Upper lobe of left lung (tissue), 4 donors: ENCODE measurements at regions not wholly inside any gene's neighbourhood (a gene's known extent, or its start where the extent isn't known, plus 50 kb on each side); places are given as distances from the start of the nearest gene placed in this dataset.

Source experiments
- POLR2AphosphoS5 ChIP-seq, 2 donors: sonication (generic); formaldehyde crosslinking; IDR thresholded peaks; one replicate each; pipeline ENCODE4 v1.5.1; 2017; ENCODE audit warnings: antibody characterized with exemption in 2 of 2
- TF ChIP-seq, protein P1 (sequence below), 6 experiments: fragments of 450-650 bp in 4 of 6; fragments of 200-600 bp in 2 of 6; sonication (generic) in 2 of 6; IDR thresholded peaks; one replicate each; pipeline ENCODE4 v1.5.1; 2016 to 2019; ENCODE audit warnings: antibody characterized with exemption in 6 of 6

DNA sequence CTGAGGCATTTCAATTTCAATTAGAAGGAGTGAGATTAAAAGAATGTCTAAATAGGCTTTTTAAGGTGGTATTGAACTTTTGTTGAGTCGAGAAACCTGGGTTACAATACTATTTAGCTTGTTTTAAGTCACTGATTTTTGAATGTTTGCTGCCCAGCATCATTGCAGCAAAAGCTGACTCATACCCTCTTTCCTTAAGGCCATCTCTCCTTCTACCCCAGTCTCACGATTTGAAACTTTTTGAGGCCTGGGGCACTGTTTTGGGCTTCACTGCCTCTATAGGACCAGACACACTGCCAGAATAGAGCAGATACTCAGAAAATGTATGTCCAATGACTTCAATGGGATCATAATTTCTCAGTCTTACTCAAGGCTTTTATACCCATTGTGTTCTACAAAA, 319.6 kb upstream of the TGFBR2 start:
- TF ChIP-seq, protein P1, sequence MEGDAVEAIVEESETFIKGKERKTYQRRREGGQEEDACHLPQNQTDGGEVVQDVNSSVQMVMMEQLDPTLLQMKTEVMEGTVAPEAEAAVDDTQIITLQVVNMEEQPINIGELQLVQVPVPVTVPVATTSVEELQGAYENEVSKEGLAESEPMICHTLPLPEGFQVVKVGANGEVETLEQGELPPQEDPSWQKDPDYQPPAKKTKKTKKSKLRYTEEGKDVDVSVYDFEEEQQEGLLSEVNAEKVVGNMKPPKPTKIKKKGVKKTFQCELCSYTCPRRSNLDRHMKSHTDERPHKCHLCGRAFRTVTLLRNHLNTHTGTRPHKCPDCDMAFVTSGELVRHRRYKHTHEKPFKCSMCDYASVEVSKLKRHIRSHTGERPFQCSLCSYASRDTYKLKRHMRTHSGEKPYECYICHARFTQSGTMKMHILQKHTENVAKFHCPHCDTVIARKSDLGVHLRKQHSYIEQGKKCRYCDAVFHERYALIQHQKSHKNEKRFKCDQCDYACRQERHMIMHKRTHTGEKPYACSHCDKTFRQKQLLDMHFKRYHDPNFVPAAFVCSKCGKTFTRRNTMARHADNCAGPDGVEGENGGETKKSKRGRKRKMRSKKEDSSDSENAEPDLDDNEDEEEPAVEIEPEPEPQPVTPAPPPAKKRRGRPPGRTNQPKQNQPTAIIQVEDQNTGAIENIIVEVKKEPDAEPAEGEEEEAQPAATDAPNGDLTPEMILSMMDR (IDR thresholded peaks at IDR 0.05): no peak
- TF ChIP-seq POLR2AphosphoS5 (IDR thresholded peaks at IDR 0.05): no peak
